Muscle of leg (tissue), 3 donors: ENCODE measurements at regions not wholly inside any gene's neighbourhood (a gene's known extent, or its start where the extent isn't known, plus 50 kb on each side); places are given as distances from the start of the nearest gene placed in this dataset.

ENCODE experiments used
- DNase-seq: peaks from one replicate; pipeline ENCODE4 v3.0.0; 2013
- H3K27ac ChIP-seq: one replicate; pipeline ENCODE4 v1.5.1; 2013; ENCODE audit warnings: mild to moderate bottlenecking, low read length, control low read depth
- H3K27me3 ChIP-seq: one replicate; pipeline ENCODE4 v1.6.1; 2013; ENCODE audit warnings: low read length; ENCODE audit not compliant: control insufficient read depth, insufficient read depth
- H3K36me3 ChIP-seq: one replicate; pipeline ENCODE4 v1.6.1; 2013; ENCODE audit warnings: low read length; ENCODE audit not compliant: control insufficient read depth, insufficient read depth
- H3K4me1 ChIP-seq: one replicate; pipeline ENCODE4 v1.6.1; 2013; ENCODE audit warnings: low read length; ENCODE audit not compliant: control insufficient read depth, insufficient read depth
- H3K4me3 ChIP-seq: one replicate; pipeline ENCODE4 v1.5.1; 2013; ENCODE audit warnings: low read length, control low read depth
- H3K9me3 ChIP-seq: replicated peaks from 2 replicates; pipeline ENCODE4 v1.6.1; 2013; ENCODE audit warnings: low read depth, low read length; ENCODE audit not compliant: control insufficient read depth
- WGBS: methylation state at CpG from one replicate; pipeline ENCODE4 v1.1.5; 2013; ENCODE audit warnings: missing lambda C conversion rate; ENCODE audit not compliant: insufficient coverage; 5-methylcytosine and 5-hydroxymethylcytosine counted together

GRCh38 chr9:8106362-8106761, 306.8 kb upstream of the DMAC1 start:
- Histone ChIP-seq H3K9me3 (no peaks in the 10 kb centered on the region), H3K27ac (no peak overlapping the region), H3K36me3 (no peaks in the 10 kb centered on the region), H3K27me3 (no peaks in the 10 kb centered on the region), H3K4me3 (no peak overlapping the region), H3K4me1 (no peaks in the 10 kb centered on the region)
- WGBS, result no CpG with 5 or more reads among the region's 1 CpG
- no peak for DNase-seq

- WGBS, result no CpG with 5 or more reads among the region's 2 CpGs
- Histone ChIP-seq H3K9me3 (no peaks in the 10 kb centered on the region), H3K36me3 (no peaks in the 10 kb centered on the region), H3K4me1 (no peaks in the 10 kb centered on the region), H3K27ac (no peak overlapping the region), H3K27me3 (no peaks in the 10 kb centered on the region), H3K4me3 (no peak overlapping the region)
- DNase-seq, result no peak
These were observed 302.0 kb upstream of the DMAC1 start for GRCh38 chr9:8101607-8102006.

- Histone ChIP-seq H3K4me1 (no peaks in the 10 kb centered on the region), H3K9me3 (no peaks in the 10 kb centered on the region), H3K27ac (no peak overlapping the region), H3K36me3 (no peaks in the 10 kb centered on the region), H3K27me3 (no peaks in the 10 kb centered on the region), H3K4me3 (no peak overlapping the region)
- DNase-seq, result no peak
- no CpG with 5 or more reads among the region's 4 CpGs for WGBS
These were observed 296.5 kb upstream of the DMAC1 start for GRCh38 chr9:8096091-8096490.

- Histone ChIP-seq H3K4me3 (no peak overlapping the region), H3K27me3 (no peaks in the 10 kb centered on the region), H3K27ac (no peak overlapping the region), H3K36me3 (no peaks in the 10 kb centered on the region), H3K4me1 (no peaks in the 10 kb centered on the region), H3K9me3 (no peaks in the 10 kb centered on the region)
- DNase-seq, result no peak
- 63% methylated on average over 1 of the region's 3 CpGs for WGBS
These were observed 296.1 kb upstream of the DMAC1 start for GRCh38 chr9:8095672-8096086.

DNA sequence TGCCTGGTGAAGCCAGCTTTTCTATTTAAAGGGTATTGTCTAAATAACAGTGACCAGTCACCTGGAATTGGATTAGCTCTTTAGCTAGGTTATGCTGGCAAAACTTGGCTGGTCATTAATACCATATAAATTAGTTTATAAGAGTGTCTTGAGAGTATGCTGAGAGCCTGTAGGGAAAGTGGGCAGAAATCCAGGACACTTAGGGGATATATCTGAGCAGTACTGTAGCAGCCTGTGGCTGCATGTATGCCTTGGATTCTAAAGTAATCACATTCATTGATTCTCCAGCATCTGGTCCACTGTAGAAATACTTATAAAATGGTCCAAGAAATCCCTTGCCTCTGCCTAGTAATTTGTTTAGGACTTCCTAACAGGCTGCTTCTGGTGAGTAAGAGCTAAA, 288.9 kb upstream of the DMAC1 start:
- Histone ChIP-seq H3K27me3 (no peaks in the 10 kb centered on the region), H3K9me3 (no peaks in the 10 kb centered on the region), H3K4me1 (no peaks in the 10 kb centered on the region), H3K4me3 (no peak overlapping the region), H3K36me3 (no peaks in the 10 kb centered on the region), H3K27ac (no peak overlapping the region)
- DNase-seq, result no peak

GRCh38 chr9:8085986-8086385, 286.4 kb upstream of the DMAC1 start:
- H3K27ac ChIP-seq, result no peak overlapping the region
- no peak overlapping the region for H3K4me3 ChIP-seq
- H3K27me3 ChIP-seq, result no peaks in the 10 kb centered on the region
- no peaks in the 10 kb centered on the region for H3K9me3 ChIP-seq
- WGBS, result no CpG with 5 or more reads among the region's 1 CpG
- DNase-seq, result no peak
- no peaks in the 10 kb centered on the region for H3K4me1 ChIP-seq
- no peaks in the 10 kb centered on the region for H3K36me3 ChIP-seq

GRCh38 chr9:8078641-8079140, 279.1 kb upstream of the DMAC1 start:
- 60% methylated on average over 4 of the region's 7 CpGs for WGBS
- no peak for DNase-seq
- no peaks in the 10 kb centered on the region for H3K27me3 ChIP-seq
- H3K36me3 ChIP-seq, result no peaks in the 10 kb centered on the region
- H3K27ac ChIP-seq, result no peak overlapping the region
- H3K4me1 ChIP-seq, result no peaks in the 10 kb centered on the region
- no peaks in the 10 kb centered on the region for H3K9me3 ChIP-seq
- no peak overlapping the region for H3K4me3 ChIP-seq

DNA sequence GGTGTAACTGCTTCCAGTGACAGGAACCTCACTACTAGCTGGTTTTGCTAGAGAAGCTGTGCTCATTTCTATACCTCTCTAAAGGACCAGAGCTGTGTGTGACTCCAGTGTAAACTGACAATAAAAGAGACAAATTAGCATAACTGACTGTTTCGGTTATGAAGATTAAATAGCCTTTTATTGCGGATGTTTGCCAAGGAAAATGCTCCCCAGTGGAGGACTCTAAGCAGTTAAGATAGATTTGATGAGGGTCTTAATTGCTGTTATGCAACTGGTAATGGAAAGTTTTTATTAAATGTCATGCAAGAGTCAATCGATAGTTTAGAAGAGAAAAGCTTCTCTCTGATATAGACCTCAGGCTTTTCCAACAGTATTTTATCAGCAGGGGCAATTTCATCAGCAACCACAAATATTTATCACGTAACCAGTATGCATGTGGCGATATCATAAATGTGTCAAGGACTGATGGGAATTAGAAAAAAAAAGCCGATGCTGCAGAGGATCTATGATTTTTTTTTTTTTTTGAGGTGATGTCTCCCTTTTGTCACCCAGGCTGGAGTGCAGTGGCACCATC, 275.2 kb upstream of the DMAC1 start:
- Histone ChIP-seq H3K4me1 (no peaks in the 10 kb centered on the region), H3K27ac (no peak overlapping the region), H3K36me3 (no peaks in the 10 kb centered on the region), H3K4me3 (no peak overlapping the region), H3K9me3 (no peaks in the 10 kb centered on the region), H3K27me3 (no peaks in the 10 kb centered on the region)
- WGBS, result 58% methylated on average over 2 of the region's 6 CpGs
- no peak for DNase-seq

DNA sequence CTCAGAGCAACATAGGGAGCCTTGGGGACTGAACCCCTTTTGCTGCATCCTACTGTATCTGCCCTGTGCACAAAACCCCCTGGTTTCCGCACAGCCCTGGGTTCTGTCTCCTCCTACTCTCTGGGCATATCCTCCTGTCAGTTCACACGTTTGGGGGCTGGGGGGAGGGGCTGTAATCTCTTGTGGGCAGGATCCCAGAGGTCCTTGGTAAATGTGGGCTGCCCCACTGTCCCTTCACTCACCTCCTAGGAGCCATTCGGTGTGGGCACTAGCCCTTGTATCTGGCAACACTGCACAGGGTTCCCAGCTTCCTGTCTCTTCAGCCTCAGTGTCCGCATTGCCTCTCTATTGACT, 271.8 kb upstream of the DMAC1 start:
- DNase-seq, result no peak
- Histone ChIP-seq H3K4me1 (no peaks in the 10 kb centered on the region), H3K27me3 (no peaks in the 10 kb centered on the region), H3K9me3 (no peaks in the 10 kb centered on the region), H3K4me3 (no peak overlapping the region), H3K27ac (no peak overlapping the region), H3K36me3 (no peaks in the 10 kb centered on the region)
- WGBS, result 28% methylated on average over 2 of the region's 4 CpGs

DNA sequence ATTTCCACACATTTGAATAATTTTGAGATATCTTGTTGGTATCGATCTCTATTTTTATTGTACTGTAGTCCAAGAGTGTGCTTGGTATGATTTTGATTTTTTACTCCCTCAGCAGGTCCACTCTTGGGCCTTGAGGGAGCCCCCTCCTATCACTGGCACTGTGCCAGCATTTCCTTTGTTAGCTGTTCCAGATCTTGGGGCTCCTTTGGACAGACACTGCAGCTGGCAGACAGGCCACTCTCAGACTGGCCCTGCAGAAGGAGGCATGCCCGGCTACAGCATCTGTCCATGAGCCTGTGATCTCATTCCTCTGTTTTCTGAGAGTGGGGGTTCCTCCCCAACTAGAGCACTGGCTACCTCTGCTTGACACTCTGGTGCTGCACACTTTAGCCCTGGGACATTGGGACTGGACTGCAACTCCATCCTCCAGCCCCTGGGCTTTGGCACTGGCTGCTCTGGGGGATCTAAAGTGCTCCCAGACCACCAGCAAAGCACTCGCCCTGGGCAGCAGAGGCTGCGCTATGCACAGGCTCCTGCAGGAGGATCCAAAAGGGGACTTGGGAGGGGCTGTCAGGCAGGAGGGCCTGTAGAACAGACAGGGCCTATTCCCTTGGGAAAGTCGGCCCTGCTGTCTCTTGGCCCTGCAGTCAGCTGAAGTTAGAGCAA, 271.3 kb upstream of the DMAC1 start:
- DNase-seq, result no peak
- H3K27me3 ChIP-seq, result no peaks in the 10 kb centered on the region
- H3K4me3 ChIP-seq, result no peak overlapping the region
- no peaks in the 10 kb centered on the region for H3K36me3 ChIP-seq
- no peaks in the 10 kb centered on the region for H3K4me1 ChIP-seq
- WGBS, result 20% methylated on average over 3 of the region's 5 CpGs
- no peak overlapping the region for H3K27ac ChIP-seq
- H3K9me3 ChIP-seq, result no peaks in the 10 kb centered on the region

GRCh38 chr9:8062459-8062858, 262.9 kb upstream of the DMAC1 start:
- no peaks in the 10 kb centered on the region for H3K9me3 ChIP-seq
- 91% methylated on average over 4 of the region's 5 CpGs for WGBS
- no peak for DNase-seq
- H3K4me3 ChIP-seq, result no peak overlapping the region
- no peaks in the 10 kb centered on the region for H3K36me3 ChIP-seq
- H3K27ac ChIP-seq, result no peak overlapping the region
- H3K27me3 ChIP-seq, result no peaks in the 10 kb centered on the region
- H3K4me1 ChIP-seq, result no peaks in the 10 kb centered on the region
